ENCODE measurements at regions not wholly inside any gene's neighbourhood (a gene's known extent, or its start where the extent isn't known, plus 50 kb on each side); places are given as distances from the start of the nearest gene placed in this dataset.
"Not testable (repeated sequence)": the region's sequence is repeated elsewhere in the genome, so short reads cannot be mapped to it uniquely, and the experiment has no call there.

DNA sequence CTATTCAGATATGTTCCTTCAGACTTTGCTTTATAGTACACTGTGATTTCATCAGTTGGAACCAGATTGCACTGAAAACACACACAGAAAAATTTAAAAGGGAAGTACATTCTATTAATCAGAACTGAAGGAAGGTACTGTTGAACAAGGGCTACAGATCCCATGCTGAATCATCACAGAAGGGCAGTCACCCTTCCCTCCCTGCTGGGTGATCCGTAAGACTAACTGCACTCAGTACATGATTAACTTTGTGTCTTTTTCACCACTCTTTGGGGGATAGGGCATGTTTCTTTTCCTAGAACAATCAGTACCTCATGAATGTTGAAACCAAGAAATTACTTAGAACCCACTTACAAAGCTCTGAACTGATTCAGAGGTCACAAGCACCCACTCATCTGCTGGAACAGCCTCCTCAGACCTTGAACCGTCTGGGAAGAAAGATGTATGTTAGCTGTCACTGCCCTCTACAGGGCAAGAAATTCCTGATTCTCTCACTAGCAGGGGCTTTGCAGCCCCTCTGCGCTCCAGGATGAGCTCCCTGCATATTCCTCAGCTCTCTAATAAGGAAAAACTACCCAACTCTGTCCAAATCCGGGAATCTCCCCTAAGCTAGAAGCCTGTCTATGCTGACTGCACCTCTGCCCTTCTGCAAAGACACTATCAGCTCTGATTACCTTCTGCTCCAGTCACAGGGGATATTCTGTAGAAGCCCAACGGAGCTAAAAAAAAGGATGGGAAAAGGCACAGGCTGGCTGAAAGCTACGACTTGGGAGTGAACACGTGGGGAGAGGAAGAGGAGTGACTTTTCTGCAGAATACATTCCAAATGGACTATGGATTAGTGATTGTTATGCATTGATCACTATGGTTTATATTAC is 51.0 kb downstream of the IARS1 start:
- DNase-seq (ENCODE audit: low spot score), result no peak

GRCh38 chr9:92236915-92237314 is 56.6 kb downstream of the IARS1 start:
- DNase-seq (ENCODE audit: low spot score), result no peak

GRCh38 chr9:92236465-92236864 is 57.0 kb downstream of the IARS1 start:
- no peak for DNase-seq (ENCODE audit: low spot score)

- no peak for DNase-seq (ENCODE audit: low spot score)
Measured at GRCh38 chr9:92234514-92234913, 59.0 kb downstream of the IARS1 start.

- no peak for DNase-seq (ENCODE audit: low spot score)
Measured at GRCh38 chr9:92232190-92232589, 61.3 kb downstream of the IARS1 start.

DNA sequence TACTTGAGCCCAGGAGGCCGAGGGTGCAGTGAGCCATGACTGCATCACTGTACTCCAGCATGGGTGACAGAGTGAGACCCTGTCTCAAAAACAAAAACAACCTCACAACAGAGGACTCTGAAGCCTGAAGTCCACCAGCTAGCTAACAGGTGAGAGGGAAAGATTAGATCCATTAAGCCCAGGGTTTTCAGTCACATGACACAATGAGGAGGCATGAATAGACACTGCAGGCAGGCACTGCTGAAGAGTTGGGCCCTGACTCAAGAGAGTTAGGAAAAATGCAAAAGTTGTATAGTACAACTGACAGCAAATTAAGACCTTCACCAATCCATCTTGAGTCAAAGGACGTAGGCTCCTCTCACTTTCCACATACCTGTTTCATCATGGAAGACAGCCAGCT is 64.9 kb downstream of the IARS1 start:
- DNase-seq (ENCODE audit: low spot score), result no peak

DNA sequence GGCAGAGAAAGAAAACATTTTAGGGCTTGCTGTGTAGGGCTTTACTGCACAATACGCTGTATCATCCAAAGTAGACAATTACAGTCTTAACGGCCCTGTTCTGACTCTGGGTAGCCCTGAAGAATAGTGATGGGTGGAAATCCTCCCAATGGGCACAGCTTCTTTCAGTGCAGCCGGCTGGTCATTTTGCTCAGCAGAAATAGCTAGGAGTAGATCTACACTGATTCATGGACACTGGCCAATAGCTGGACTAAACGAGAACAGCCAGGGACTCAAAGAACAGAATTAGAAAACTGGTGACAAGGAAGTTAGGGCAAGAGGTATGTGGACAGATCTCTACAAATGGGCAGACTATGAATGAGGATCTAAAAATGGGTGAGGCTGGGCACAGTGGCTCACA is 69.3 kb downstream of the IARS1 start:
- DNase-seq (ENCODE audit: low spot score), result no peak

DNA sequence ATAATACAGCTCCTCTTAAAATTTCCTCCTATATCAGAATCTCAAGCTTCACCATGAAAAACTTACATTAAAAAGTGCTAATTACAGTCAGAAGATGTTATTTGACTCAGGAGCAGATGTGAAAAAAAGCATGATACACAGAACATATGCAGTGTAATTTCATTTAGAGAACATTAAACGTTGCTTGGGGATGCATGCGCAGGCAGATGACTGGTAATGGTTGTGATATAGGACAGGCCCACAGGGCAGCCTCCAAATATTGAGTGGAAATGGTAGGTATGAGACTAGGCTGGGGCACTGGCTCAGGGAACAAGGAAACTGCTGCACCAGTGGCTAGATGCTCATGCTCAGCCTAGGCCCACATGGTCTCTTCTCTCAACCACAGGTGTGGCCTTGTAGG is 69.7 kb downstream of the IARS1 start:
- no peak for DNase-seq (ENCODE audit: low spot score)

- no peak for DNase-seq (ENCODE audit: low spot score)
Measured at GRCh38 chr9:92208693-92209524, 84.6 kb downstream of the IARS1 start.

- peak; percentile 31 for DNase-seq (ENCODE audit: low spot score)
Measured at GRCh38 chr9:92206488-92206887, 87.0 kb downstream of the IARS1 start.

GRCh38 chr9:92203887-92204286 is 88.7 kb upstream of the SPTLC1 start:
- not testable (repeated sequence) for DNase-seq (ENCODE audit: low spot score)

DNA sequence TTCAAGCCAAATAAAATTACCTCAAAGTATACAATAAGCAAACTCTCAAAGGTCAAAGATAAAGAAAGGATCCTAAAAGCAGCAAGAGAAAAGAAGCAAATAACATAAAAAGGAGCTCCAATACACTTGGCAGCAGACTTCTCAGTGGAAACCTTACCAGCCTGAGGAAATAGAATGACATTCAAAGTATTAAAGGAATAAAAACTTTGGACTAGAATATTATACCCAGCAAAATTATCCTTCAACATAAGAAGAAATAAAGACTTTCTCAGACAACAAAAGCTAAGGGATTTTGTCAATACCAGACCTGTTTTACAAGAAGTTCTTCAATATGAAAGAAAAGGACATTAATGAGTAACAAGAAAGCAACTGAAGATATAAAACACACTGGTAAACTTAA is 83.0 kb upstream of the SPTLC1 start:
- not testable (repeated sequence) for DNase-seq (ENCODE audit: low spot score)

- no peak for DNase-seq (ENCODE audit: low spot score)
Measured at GRCh38 chr9:92196909-92197308, 81.7 kb upstream of the SPTLC1 start.

DNA sequence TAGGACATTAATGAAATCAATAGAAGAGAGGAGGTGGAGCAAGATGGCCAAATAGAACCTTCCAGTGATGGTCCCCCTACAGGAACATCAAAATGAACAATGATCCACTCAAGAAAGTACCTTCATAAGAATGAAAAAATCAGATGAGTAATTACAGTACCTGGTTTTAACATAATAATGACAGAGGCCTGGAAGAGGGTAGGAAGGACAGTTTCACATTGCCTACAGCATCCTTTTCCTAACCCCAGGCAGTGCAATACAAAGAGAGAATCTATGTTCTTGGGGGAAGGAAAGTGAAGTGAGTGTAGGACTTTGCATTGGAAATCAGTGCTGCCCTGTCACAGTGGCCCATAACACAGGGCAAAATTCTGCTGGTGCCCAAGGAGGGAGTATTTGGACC is 81.2 kb upstream of the SPTLC1 start:
- DNase-seq (ENCODE audit: low spot score), result no peak

DNA sequence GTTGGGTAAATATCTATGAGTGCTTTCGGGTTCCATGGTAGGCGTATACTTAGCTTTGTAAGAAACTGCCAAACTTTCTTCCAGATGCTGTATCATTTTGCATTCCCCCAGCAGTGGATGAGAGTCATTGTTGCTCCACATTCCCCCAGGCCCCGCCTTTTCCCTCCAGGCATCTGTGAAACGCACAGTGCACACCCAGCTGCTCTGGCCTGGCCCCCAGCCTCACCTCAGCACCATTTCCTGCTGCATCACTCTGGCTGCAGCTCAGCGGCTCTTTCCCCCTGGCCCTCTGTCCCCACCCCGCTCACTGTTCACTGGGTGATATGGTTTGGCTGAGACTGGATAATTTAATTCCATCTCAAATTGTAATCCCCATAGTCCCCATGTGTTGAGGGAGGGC is 76.6 kb upstream of the SPTLC1 start:
- no peak for DNase-seq (ENCODE audit: low spot score)

DNA sequence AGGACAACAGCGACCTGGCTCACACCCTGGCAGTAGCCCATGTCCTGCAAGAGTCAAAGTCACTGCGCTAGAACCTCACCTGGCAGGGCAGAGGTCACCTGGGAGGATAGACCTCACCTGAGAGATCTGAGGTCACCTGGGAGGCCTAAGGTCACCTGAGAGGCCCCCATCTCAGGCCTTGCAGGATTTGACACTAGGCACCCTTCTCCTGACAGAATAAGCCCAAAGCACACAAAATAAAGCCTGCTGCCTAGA is 75.2 kb upstream of the SPTLC1 start:
- DNase-seq (ENCODE audit: low spot score), result no peak

- no peak for DNase-seq (ENCODE audit: low spot score)
Measured at GRCh38 chr9:92189782-92190535, 74.7 kb upstream of the SPTLC1 start.

DNA sequence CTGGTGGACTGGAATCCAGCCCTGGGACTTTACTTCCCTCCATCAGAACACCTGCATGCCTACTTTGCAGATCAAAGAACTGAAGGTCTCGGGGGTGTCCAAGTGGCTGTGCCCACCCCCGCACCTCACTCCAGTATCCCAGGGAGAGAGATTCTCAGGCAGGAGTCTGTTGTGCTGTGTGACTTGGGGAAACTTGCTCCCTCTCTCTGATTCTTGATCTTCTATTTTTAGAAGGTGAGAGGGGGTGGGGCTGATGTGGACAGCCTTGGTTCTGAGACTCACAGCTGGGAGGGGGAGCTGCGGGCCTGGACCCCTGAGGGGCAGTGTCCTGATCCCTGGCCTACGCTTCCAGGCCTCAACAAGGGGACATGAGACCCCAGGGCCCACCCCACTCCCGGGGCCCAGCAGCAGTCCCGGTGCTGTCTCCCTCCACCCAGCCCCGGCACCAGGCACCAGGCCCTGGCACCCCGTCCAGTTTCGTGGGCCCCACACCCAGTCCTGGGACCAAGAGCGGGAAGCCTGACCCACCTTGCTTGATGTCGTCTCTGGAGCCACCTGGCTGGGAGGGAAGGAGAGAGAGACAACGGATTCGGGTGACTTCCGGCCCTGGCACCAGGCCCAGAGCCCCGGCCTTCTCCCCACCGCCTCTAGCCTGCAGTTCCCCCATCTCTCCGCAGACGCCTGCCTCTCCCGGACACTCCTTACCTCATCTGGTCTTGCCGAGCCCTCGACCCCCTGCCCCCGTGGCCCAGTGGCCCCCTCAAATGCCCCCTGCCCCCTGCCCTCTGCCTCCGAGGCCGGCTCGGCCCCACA is 74.0 kb upstream of the SPTLC1 start:
- no peak for DNase-seq (ENCODE audit: low spot score)

- no peak for DNase-seq (ENCODE audit: low spot score)
Measured at GRCh38 chr9:92187989-92188714, 72.9 kb upstream of the SPTLC1 start.

DNA sequence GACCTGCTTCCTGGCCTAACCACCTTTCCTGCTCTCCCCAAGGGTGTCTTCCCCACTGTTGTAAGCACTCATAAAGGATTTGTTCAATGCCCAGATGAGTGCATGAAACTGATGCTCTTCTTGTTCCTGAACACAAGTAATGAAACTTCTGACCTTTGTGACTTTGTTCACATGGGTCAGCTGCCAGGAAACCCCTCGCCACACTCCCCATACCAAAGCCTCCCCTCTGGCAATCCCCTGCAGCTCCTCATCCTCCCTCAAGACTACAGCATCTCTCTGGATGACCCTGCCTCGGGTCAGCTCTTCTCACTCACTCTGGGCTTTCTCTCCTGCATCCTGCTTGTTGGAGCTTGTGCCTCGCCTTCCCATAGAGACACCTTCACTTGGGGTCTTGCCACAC is 72.2 kb upstream of the SPTLC1 start:
- DNase-seq (ENCODE audit: low spot score), result no peak

DNA sequence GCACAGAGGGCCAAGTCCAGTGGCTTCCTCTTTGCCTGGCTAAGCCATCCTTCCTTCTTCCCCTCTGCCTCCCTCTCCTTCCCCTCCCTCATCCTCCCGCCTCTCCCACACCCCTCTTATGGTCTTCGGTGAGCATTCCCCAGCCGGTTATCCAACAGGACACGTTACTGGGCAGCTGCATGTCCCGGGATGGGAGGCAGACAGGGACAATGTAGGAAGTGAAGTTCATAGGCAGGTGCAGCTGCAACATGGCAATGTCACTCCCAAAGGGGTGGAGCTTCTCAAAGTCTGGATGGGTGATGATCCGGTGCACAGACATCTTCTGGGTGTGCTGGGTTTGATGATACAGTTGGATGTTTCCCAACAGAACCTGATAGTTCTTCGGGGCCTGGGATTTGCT is 71.4 kb upstream of the SPTLC1 start:
- DNase-seq (ENCODE audit: low spot score), result no peak

All from NAMALWA (cell line).